Fibroblast of lung (primary cell): ENCODE measurements at regions not wholly inside any gene's neighbourhood (a gene's known extent, or its start where the extent isn't known, plus 50 kb on each side); places are given as distances from the start of the nearest gene placed in this dataset.

Experiments
- EZH2 ChIP-seq: IDR thresholded peaks from 2 replicates; pipeline ENCODE4 v1.5.1; 2012; ENCODE audit warnings: low read length, control low read depth, mild to moderate bottlenecking; ENCODE audit errors: missing control alignments
- TF ChIP-seq, protein P1 (sequence below), 2 donors: IDR thresholded peaks in 1 of 2; conservative IDR thresholded peaks in 1 of 2; 1 replicate in 1 of 2; 2 replicates in 1 of 2; pipeline ENCODE4 v1.5.1; 2011 to 2012; ENCODE audit warnings: low read length in 2 of 2, control low read depth in 1 of 2, inconsistent platforms in 1 of 2, low read depth in 1 of 2, mild to moderate bottlenecking in 1 of 2

DNA sequence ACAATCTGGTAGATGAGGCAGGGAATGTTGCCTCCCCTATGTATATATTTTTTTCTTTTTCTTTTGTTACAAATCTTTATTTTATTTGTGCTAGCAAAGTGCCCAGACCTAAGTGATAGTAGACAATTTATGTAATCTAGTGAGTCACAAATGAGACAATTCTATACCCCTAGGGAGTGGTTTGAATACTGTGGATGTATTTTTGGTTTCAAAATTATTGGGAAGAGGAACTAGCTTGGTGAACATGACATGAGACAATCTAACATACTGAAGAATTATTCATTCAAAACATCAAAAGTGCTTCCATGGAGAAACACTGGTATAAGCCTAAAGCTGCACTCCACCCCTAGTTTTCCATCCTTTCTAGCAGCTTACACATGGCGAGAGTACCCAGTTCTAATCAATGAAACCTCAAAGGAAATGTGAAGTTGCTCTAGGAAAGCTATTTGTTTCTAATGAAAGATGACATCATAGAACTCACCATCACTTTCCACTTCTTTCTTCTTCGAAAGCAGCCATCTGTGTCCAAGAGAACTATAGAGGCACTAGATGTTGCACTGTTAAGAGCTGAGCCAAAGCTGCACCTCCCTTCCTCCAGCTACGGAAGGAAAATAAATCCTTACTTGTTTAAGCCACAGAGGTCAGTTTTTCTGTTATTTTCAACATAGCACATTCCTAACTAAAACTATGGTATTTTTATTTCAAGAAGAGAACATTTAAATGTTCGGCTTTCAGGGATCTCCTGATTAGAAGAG lies 764.6 kb downstream of the LTN1 start:
- TF ChIP-seq, protein P1, sequence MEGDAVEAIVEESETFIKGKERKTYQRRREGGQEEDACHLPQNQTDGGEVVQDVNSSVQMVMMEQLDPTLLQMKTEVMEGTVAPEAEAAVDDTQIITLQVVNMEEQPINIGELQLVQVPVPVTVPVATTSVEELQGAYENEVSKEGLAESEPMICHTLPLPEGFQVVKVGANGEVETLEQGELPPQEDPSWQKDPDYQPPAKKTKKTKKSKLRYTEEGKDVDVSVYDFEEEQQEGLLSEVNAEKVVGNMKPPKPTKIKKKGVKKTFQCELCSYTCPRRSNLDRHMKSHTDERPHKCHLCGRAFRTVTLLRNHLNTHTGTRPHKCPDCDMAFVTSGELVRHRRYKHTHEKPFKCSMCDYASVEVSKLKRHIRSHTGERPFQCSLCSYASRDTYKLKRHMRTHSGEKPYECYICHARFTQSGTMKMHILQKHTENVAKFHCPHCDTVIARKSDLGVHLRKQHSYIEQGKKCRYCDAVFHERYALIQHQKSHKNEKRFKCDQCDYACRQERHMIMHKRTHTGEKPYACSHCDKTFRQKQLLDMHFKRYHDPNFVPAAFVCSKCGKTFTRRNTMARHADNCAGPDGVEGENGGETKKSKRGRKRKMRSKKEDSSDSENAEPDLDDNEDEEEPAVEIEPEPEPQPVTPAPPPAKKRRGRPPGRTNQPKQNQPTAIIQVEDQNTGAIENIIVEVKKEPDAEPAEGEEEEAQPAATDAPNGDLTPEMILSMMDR (conservative IDR thresholded peaks at IDR 0.05 in 1 of 2, IDR thresholded peaks at IDR 0.05 in 1 of 2; ENCODE audit: low read depth in 1 of 2, low read length in 2 of 2), result no peak
- TF ChIP-seq EZH2, result no peak
